HEK293 (cell line): ENCODE measurements at regions not wholly inside any gene's neighbourhood (a gene's known extent, or its start where the extent isn't known, plus 50 kb on each side); places are given as distances from the start of the nearest gene placed in this dataset.

Experiments used
- KLF7 ChIP-seq: fragments of 450-650 bp; formaldehyde crosslinking; IDR thresholded peaks from 2 replicates; pipeline ENCODE4 v1.5.1; 2016; ENCODE audit warnings: missing biosample characterization, missing genetic modification characterization, borderline replicate concordance
- ZNF274 ChIP-seq, 2 experiments: fragments of 200-500 bp in 1 of 2; fragments of 450-650 bp in 1 of 2; sonication (Bioruptor generic) in 1 of 2; formaldehyde crosslinking in 1 of 2; IDR thresholded peaks; 2 replicates each; pipeline versions ENCODE4 v1.5.1 to v1.6.1; 2014 to 2016; ENCODE audit warnings: borderline replicate concordance in 1 of 2, inconsistent platforms in 1 of 2, low read length in 1 of 2, missing biosample characterization in 1 of 2, missing genetic modification characterization in 1 of 2
- ZNF354C ChIP-seq: fragments of 450-650 bp; formaldehyde crosslinking; IDR thresholded peaks from 2 replicates; pipeline ENCODE4 v1.5.1; 2016; ENCODE audit warnings: missing biosample characterization, missing genetic modification characterization, low read depth, borderline replicate concordance

DNA sequence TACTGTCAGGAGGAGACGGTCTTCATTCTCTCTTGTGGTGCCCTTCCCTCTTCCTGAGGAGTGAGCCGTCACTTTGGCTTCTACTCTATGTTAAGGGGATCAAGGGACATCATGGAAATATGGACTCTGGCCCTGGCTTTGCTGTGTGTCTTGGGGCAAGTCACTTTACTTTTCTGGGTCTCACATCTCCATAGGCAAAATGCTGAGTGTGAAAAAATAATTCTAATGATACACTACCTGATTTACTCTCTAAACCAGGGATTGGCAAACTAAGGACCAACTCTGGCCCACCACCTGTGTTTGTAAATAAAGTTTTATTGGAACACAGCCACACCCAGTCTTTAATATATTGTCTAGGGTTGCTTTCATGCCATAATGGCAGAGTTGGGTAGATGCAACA, 548.7 kb upstream of the CDH5 start:
- TF ChIP-seq ZNF354C (tag by site-specific recombination) (no peak), KLF7 (tag by site-specific recombination) (no peak), ZNF274 (IDR thresholded peaks at IDR 0.05; ENCODE audit: low read length) (no peak), ZNF274 (tag by site-specific recombination; IDR thresholded peaks at IDR 0.05; ENCODE audit: borderline replicate concordance) (no peak)
